ENCODE measurements at regions not wholly inside any gene's neighbourhood (a gene's known extent, or its start where the extent isn't known, plus 50 kb on each side); places are given as distances from the start of the nearest gene placed in this dataset.

DNA sequence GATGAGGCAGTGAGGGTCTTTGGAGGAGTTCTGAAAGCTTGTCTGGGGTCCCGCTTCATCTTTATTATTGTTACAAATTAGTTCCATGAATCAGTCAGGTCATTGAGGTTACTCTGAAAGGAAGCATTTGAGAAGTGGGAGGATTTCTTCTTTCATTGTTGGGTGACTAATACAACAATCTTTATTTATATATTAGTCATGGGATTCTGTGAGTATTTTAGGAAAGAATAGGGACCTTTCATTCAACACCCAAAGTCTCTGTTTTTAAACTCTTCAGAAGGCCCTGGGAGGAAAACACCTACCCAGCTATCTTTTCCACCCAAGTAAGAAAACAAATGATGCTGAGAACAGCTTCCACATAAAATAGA lies 98.3 kb downstream of the SOD2 start:
- Histone ChIP-seq H3K4me3 (ENCODE audit: insufficient read depth, low read length, poor library complexity, severe bottlenecking) (no peak overlapping the region), H3K27ac (ENCODE audit: low read depth, low read length) (no peak overlapping the region), H3F3A (ENCODE audit: insufficient read depth) (no peaks in the 10 kb centered on the region), H3K27me3 (ENCODE audit: low read length) (no peaks in the 10 kb centered on the region), H2AFZ (ENCODE audit: low read depth, low read length, severe bottlenecking) (no peak overlapping the region), H3K36me3 (ENCODE audit: low read length) (no peaks in the 10 kb centered on the region), H3K9me3 (ENCODE audit: insufficient read depth, low read length) (no peaks in the 10 kb centered on the region), H3K9me2 (replicated peaks; ENCODE audit: insufficient read depth, low read length) (no peaks in the 10 kb centered on the region), H3K79me2 (ENCODE audit: insufficient read depth, low read length) (no peaks in the 10 kb centered on the region), H4K20me1 (ENCODE audit: low read depth, low read length) (no peaks in the 10 kb centered on the region), H3K4me2 (ENCODE audit: low read depth, low read length, poor library complexity, severe bottlenecking) (no peak overlapping the region), H3K9ac (ENCODE audit: low read length) (no peak overlapping the region)
- TF ChIP-seq, protein P1, sequence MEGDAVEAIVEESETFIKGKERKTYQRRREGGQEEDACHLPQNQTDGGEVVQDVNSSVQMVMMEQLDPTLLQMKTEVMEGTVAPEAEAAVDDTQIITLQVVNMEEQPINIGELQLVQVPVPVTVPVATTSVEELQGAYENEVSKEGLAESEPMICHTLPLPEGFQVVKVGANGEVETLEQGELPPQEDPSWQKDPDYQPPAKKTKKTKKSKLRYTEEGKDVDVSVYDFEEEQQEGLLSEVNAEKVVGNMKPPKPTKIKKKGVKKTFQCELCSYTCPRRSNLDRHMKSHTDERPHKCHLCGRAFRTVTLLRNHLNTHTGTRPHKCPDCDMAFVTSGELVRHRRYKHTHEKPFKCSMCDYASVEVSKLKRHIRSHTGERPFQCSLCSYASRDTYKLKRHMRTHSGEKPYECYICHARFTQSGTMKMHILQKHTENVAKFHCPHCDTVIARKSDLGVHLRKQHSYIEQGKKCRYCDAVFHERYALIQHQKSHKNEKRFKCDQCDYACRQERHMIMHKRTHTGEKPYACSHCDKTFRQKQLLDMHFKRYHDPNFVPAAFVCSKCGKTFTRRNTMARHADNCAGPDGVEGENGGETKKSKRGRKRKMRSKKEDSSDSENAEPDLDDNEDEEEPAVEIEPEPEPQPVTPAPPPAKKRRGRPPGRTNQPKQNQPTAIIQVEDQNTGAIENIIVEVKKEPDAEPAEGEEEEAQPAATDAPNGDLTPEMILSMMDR (IDR thresholded peaks at IDR 0.05; ENCODE audit: insufficient read depth, low read length, poor library complexity, severe bottlenecking) = no peak
- TF ChIP-seq EZH2phosphoT487 (conservative IDR thresholded peaks at IDR 0.05; ENCODE audit: low read length) = no peak

DNA sequence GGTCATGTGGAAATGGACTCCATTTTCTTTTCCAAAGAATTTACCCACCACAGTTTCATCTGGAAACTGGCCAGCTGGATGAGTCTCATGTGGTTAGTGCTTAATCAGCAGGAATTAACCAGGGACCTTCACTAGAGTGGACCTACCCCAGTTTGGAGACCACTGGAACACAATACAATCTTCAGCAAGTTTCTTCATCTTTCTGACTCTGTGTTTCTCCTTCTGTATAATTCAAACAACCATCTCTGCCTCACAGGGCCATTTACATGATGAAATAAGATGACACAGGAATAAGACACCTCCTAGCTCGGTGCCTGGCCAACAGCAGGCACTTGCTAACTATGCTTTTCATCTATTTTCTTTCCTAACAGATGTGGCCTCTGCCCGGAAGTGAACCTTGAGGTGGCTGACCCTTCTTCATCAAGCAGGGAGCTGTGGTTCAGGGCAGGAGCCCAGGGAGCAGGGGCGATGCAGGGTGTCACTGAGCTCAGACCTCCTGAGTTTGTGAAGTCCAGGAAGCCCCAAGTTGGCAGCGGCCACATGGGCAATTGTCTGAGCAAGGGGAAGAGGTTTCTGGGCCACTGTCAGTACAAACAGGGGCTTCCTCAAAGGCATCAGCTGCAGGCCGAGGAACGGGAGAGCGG lies 98.8 kb downstream of the SOD2 start:
- Histone ChIP-seq H4K20me1 (ENCODE audit: low read depth, low read length) (no peaks in the 10 kb centered on the region), H3K79me2 (ENCODE audit: insufficient read depth, low read length) (no peaks in the 10 kb centered on the region), H3K9me2 (replicated peaks; ENCODE audit: insufficient read depth, low read length) (no peaks in the 10 kb centered on the region), H3K4me3 (ENCODE audit: insufficient read depth, low read length, poor library complexity, severe bottlenecking) (no peak overlapping the region), H3K36me3 (ENCODE audit: low read length) (no peaks in the 10 kb centered on the region), H3K9ac (ENCODE audit: low read length) (no peak overlapping the region), H3K9me3 (ENCODE audit: insufficient read depth, low read length) (no peaks in the 10 kb centered on the region), H3K27ac (ENCODE audit: low read depth, low read length) (no peak overlapping the region), H3F3A (ENCODE audit: insufficient read depth) (no peaks in the 10 kb centered on the region), H3K27me3 (ENCODE audit: low read length) (no peaks in the 10 kb centered on the region), H2AFZ (ENCODE audit: low read depth, low read length, severe bottlenecking) (no peak overlapping the region), H3K4me2 (ENCODE audit: low read depth, low read length, poor library complexity, severe bottlenecking) (no peak overlapping the region)
- no peak for TF ChIP-seq EZH2phosphoT487 (conservative IDR thresholded peaks at IDR 0.05; ENCODE audit: low read length)
- TF ChIP-seq, protein P1 (IDR thresholded peaks at IDR 0.05; ENCODE audit: insufficient read depth, low read length, poor library complexity, severe bottlenecking) = no peak

- Histone ChIP-seq H3K9me2 (replicated peaks; ENCODE audit: insufficient read depth, low read length) (no peaks in the 10 kb centered on the region), H3K79me2 (ENCODE audit: insufficient read depth, low read length) (no peaks in the 10 kb centered on the region), H3K27me3 (ENCODE audit: low read length) (no peaks in the 10 kb centered on the region), H3K9me3 (ENCODE audit: insufficient read depth, low read length) (no peaks in the 10 kb centered on the region), H2AFZ (ENCODE audit: low read depth, low read length, severe bottlenecking) (no peak overlapping the region), H3K4me2 (ENCODE audit: low read depth, low read length, poor library complexity, severe bottlenecking) (no peak overlapping the region), H3K9ac (ENCODE audit: low read length) (no peak overlapping the region), H3K27ac (ENCODE audit: low read depth, low read length) (no peak overlapping the region), H3F3A (ENCODE audit: insufficient read depth) (no peaks in the 10 kb centered on the region), H3K36me3 (ENCODE audit: low read length) (no peaks in the 10 kb centered on the region), H3K4me3 (ENCODE audit: insufficient read depth, low read length, poor library complexity, severe bottlenecking) (no peak overlapping the region), H4K20me1 (ENCODE audit: low read depth, low read length) (no peaks in the 10 kb centered on the region)
- TF ChIP-seq EZH2phosphoT487 (conservative IDR thresholded peaks at IDR 0.05; ENCODE audit: low read length) = no peak
- TF ChIP-seq, protein P1 (IDR thresholded peaks at IDR 0.05; ENCODE audit: insufficient read depth, low read length, poor library complexity, severe bottlenecking) = no peak
Measured at GRCh38 chr6:159590835-159591234, 102.2 kb downstream of the SOD2 start.

Data from SU-DHL-6 (cell line).